ENCODE measurements at regions not wholly inside any gene's neighbourhood (a gene's known extent, or its start where the extent isn't known, plus 50 kb on each side); places are given as distances from the start of the nearest gene placed in this dataset.
A peak's percentile ranks its signal among the peaks of the same experiment; 100 is the strongest.

- no peak for DNase-seq (ENCODE audit: extremely low read depth, low read depth, low spot score)
Measured at GRCh38 chr4:153075836-153076518, 128.3 kb upstream of the TRIM2 start.

DNA sequence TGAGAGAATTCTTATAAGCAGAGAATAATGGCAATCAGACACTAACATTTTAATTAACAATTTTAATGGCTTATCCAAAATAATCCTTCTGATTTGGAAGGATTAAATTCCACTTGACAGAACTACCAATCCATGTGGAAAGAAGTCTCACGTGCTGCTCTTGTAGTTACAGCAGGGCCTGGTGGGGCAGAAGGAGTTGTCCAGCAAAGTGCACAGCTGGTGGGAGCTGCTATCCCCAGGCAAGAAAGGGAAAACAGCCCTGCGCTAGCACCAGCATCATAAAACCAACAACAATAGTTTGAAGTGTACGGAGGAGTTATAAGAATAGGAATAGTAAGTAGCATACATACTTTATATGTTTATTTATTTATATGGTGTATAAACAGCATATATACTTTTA, 127.4 kb upstream of the TRIM2 start:
- DNase-seq (ENCODE audit: extremely low read depth, low read depth, low spot score) = no peak

DNA sequence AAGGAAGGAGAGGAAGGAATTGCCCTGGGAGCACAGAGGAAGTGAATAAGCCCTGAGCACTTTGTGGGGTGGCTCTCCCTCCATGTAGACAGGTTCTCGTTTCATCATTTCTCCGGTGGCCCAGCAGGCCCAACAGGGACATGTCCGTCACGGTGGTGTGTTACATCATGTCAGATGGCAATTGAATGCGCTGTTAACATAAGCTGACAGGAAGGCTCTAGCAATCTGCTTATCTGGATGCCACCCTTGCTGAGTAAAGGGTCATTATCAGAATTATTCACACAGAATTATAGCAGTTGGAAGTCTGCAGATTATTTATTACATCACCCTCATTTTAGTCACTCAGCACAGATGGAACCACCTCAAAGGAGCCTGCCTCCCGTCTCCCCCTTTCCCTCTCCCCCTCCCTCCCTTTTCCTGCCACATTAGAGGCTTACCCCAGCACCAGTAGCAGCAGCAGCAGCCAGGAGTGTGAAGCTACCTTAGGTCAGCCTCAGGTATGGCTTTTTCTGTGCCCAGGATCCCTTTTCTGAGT, 124.3 kb upstream of the TRIM2 start:
- DNase-seq (ENCODE audit: extremely low read depth, low read depth, low spot score) = no peak

GRCh38 chr4:153081006-153081580, 123.2 kb upstream of the TRIM2 start:
- no peak for DNase-seq (ENCODE audit: extremely low read depth, low read depth, low spot score)

DNA sequence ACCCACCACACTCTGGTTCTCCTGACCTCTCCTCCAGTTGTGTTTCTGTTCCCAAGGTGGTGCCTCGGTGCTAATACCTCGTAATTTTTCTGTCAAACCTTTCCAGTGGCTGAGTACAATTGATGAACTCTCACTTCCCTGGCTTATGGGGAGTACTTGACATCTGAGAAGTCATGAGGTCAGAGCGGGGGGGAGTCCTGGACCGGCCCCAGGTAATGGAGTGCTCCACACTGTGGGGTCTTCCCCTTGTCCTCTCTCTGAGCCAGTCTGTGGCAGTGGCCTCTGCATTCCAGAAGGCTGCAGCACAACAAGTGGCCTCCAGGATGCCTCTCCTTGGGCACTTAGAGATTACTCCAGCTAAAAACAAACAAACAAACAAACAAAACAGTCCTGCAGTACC, 122.5 kb upstream of the TRIM2 start:
- DNase-seq (ENCODE audit: extremely low read depth, low read depth, low spot score) = no peak

DNA sequence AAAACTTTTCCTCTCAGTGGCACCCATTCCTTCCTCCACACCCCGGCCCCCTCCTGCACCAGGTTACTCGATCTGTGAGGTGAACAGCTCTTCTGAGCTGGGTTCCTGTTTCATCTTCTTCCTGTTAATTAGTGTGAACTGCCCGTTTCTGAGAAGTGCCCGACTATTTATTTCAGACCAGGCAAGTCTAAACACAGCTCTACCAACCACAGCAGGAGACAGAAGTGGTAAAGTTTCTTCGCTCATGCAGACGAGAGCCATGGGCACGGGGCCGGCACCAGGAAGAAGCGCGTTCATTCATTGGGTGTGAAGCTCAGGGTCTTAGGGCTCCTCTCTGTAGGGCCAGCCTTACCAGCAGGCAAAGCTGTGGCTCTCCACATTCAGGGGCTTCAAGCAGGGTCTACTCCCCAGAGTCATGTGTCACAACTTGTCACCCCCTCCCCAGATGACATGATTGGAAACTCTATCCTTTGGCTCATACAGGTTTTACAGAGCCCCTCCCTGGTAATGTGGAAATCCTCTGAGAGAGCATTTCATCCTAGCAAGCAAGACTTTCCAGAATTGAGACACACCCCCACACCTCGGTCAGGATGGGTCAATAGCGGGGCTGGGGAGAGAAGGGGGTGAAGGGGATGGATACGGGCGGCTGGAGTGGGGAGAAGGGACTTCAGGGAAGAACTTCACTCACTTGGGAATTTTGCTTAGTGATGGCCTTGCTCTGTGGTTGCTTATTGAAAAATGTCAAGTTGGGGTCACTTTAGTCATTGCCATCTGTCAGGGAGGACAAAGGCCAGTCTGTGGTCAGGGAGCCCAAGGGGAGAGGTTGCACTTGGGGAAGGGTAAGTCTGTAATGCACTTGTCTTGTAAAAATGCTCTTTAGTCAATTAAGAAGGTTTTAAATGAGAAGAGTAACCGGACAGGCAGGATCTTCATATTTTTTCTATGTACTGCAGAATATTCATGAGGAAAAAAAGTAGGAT, 121.6 kb upstream of the TRIM2 start:
- DNase-seq (ENCODE audit: extremely low read depth, low read depth, low spot score) = no peak

- peak; percentile 56 for DNase-seq (ENCODE audit: extremely low read depth, low read depth, low spot score)
Measured at GRCh38 chr4:153083447-153083947, 120.7 kb upstream of the TRIM2 start.

GRCh38 chr4:153084224-153084979, 119.8 kb upstream of the TRIM2 start:
- no peak for DNase-seq (ENCODE audit: extremely low read depth, low read depth, low spot score)

- DNase-seq (ENCODE audit: extremely low read depth, low read depth, low spot score) = peak; percentile 23
Measured at GRCh38 chr4:153084980-153085630, 119.1 kb upstream of the TRIM2 start.

- DNase-seq (ENCODE audit: extremely low read depth, low read depth, low spot score) = no peak
Measured at GRCh38 chr4:153087671-153088194, 116.5 kb upstream of the TRIM2 start.

DNA sequence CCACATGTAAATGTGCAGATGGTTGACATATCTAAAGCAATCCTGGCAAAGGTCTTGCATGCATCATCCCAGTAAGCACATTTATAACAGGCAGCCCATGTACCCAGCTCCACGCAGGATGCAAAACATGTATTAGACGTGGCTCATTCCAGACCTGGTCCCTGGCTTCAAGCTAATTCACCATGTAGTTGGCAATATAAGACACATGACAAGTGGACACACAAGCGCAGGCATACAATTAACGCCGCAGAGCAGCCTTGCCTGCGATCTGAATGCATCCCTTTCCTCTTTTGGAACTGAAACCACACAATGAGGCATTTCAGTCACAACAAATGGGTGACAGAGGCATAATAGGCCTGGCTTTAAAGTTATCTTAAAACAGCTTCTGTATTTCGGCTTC, 114.5 kb upstream of the TRIM2 start:
- DNase-seq (ENCODE audit: extremely low read depth, low read depth, low spot score) = no peak

- DNase-seq (ENCODE audit: extremely low read depth, low read depth, low spot score) = no peak
Measured at GRCh38 chr4:153090181-153090580, 114.1 kb upstream of the TRIM2 start.

DNA sequence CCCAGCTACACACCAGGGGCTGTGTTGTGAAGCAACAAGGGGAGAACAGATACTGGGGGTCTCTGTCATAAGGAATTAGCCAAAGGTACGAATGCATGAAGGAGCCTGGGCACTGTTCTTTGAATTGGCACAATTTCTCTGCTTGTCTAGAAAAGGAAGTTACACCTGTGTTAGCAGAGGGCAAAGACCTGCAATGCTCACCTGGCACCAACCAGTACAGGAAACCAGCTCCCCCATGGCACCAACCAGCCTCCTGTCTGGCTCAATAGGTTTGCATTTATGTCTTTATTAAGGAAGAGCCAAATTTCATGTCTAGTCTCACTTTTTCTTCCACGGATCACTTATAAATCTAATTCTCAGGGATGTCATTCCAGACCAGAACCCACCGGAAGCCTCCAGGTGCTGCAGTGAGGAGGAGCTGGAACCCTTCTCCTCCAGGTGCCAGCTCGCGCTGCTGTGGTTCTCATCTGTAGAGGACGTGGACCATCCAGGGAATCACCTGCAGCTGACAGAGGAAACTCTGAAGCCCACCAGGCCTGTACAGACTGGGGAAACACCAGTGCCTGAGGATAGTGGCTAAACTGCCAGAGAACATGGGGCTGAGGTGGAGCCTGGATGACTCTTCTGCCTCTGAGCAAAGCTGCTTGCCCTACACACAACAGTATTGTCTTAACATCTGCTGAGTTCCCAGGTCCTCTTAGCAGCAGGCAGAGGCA, 113.4 kb upstream of the TRIM2 start:
- DNase-seq (ENCODE audit: extremely low read depth, low read depth, low spot score) = no peak

- DNase-seq (ENCODE audit: extremely low read depth, low read depth, low spot score) = no peak
Measured at GRCh38 chr4:153093396-153093795, 110.8 kb upstream of the TRIM2 start.

DNA sequence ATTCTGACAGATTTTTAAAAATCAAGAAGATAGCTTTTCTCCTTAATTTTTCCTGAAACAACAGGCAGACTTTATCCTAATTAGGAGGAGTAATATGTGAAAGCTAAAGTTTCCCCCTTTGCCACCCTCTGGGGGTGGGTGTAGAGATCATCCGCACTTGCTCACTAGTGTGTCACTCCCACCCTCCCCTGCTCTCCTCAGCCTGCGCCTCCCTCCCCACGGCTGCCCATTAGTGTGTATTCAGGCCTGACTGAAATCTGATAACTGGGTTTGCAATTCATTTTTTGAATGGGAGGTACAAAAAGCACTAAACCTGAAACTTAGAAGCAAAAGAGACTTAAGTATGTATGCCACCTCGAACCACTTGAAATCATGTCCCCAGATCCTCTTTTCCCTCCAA, 110.4 kb upstream of the TRIM2 start:
- no peak for DNase-seq (ENCODE audit: extremely low read depth, low read depth, low spot score)

DNA sequence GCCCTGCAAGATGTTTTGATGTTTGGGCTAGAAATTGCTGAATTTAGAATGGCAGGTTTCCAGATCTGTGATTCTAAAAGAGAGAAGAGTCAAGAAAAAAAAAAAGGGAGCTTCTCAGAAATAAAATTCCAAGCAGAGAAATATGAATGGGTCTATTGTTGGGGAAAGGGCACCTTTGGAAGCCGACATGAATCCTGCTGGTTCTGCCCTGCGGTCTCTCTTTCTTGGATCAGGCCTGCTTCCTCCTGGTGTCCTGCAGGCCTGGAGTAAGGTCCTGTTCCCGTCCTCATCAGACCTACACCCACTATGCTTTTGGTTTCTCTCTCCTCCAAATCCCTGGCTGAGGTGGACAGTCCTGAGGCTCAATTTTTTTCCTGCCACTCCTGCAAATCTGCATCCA, 109.8 kb upstream of the TRIM2 start:
- DNase-seq (ENCODE audit: extremely low read depth, low read depth, low spot score) = no peak

GRCh38 chr4:153095448-153096204, 108.6 kb upstream of the TRIM2 start:
- no peak for DNase-seq (ENCODE audit: extremely low read depth, low read depth, low spot score)

GRCh38 chr4:153096344-153096743, 107.9 kb upstream of the TRIM2 start:
- no peak for DNase-seq (ENCODE audit: extremely low read depth, low read depth, low spot score)
